NCI-H748 treated with DMSO at 0.1 percent for 48 hours (cell line): ENCODE measurements at regions not wholly inside any gene's neighbourhood (a gene's known extent, or its start where the extent isn't known, plus 50 kb on each side); places are given as distances from the start of the nearest gene placed in this dataset.

Experiments used
- DNase-seq: peaks from one replicate; lab custom pipeline; 2025; lab: John Stamatoyannopoulos, UW

- DNase-seq = no peak
Observed at GRCh38 chr4:138925495-138925894, 90.1 kb upstream of the NOCT start.

GRCh38 chr4:138919094-138919936, 96.3 kb upstream of the NOCT start:
- peak; percentile 85 for DNase-seq

DNA sequence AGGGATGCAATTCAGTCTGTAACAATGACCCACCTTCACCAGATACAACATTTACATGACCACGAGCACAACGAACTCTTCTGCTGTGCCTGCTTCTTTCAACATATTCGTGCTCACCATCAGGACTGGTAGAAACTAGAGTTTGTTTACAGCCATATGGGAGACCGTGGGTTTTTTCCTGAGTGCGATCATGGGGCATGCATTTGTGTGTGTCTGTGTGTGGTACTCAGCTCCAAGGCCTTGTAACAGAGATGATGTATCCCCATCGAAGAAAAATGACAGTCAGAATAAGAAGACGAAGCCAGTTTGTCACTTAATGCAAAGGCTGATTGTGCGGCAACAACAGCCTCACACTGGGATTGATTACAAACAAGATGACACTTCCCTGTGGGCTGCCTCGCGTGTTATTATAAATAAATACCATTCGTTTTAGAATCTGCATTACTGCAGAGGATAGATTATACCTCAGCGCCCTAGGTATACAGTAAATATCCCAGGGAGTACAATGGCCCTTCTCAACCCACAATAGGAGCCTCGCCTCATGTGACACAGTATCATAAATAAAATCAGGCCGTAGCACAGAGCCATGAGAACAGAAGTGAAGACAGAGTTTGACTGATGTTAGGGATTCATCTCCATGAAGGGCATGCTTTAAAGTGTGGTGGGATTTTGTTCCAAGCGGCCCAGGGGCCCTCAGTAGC, 97.3 kb upstream of the NOCT start:
- peak; percentile 61 for DNase-seq

GRCh38 chr4:138916763-138917162, 98.8 kb upstream of the NOCT start:
- DNase-seq = no peak

DNA sequence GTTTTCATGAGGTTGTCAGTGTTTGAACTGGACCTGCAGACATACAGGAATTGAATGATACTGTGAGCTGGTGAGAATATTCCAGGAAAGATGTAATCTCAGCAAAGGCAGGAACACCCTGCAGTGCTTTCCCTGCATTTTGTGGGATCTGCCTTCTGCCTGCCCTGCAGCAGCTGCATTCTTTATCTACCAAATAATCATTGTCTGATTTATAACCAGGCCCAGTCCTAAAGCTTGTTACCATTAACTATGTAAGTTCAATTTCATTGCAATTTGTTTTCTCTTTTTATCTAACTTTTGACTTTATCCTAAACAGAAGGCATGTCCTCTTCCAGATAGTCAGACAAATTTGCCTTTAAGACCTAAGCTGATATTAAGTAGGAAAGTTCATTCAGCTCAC, 99.8 kb upstream of the NOCT start:
- no peak for DNase-seq

DNA sequence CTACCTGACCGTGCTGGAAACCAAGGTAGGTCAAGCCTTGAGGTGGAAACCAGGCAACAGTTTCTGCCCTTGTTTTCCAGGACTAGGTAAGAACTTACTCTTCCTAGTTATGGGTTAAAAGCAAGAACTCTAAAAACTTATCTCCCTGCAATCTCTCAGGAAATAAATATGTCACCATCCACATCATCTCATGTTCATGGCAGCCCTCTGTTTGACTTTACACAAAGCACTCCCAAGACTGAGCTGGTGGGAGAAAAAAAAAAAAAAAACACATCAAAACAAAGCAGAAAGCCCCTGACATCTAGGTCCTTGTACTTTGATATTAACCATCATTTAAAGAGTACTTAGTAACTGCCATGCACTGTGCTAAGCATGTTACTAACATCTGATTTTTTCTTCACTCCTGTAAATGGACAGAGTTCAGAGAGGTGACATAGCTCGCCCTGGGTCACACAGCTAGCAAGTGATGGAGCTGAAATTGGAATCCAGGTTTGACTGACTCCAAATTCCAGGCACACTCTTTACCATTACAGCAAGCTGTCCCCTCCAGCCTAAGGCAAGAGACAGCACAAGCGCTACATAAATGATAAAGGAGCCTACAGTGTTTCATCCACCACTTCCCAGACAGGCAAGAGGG, 102.8 kb upstream of the NOCT start:
- DNase-seq = peak; percentile 57

DNA sequence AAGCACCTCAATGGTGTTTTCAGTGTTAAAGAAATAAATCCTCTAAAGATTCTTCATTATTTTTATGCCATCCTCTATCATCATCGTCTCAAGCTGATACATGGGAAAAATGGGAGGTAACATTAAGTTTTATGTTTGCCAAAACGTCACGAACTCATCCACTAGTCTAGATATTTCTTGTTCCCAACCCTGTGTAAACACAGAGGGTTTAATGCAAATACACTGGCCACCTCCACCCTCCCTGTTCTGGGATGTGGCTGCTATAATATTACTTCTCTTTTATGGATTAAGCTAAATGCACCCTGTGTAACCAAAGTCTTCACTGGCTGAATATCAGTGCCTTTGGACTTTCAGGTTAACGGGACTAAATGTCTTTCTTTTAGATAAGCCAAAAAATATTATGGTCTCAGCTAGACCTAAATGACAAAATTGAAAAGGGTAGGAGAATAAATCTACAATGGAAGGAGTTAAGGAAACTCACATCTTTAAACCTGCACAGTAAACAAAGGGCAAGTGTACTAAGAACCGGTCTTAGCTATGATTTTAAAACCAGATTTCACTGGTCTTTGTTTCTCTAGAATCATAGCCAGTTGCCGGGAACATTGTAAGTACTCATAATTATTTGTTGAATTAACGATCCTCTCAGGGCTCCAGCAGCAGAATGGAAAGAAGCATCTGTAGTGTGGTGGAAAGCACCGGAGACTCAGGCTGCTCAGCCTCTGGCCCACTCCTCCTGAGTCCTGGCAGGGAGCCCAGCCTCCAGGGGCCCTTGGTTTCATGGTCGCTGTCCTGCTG, 103.5 kb upstream of the NOCT start:
- DNase-seq = peak; percentile 84

DNA sequence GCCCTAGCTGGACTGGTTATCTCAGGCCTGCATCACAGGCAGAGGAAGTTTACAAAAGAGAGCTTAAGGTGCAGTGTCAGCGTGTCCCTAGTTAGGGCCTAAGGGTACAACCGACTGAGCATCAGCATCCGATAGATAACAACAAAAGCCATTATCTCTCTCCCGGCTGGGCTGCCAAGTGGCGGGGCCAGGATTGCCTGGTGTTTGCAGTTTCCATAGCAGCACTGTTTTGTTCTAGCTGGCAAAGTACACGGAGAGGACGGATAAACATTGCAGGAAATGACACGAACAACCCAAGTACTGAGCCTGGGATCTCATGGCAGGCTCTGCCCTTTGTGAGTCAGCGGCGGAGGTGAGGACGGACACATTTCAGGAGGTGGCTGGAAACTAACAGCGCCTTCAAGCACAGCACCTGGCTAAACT, 104.7 kb upstream of the NOCT start:
- peak; percentile 96 for DNase-seq

- DNase-seq = peak; percentile 96
Observed at GRCh38 chr4:138910195-138910913, 105.2 kb upstream of the NOCT start.

- peak; percentile 53 for DNase-seq
Observed at GRCh38 chr4:138909587-138909986, 106.0 kb upstream of the NOCT start.

DNA sequence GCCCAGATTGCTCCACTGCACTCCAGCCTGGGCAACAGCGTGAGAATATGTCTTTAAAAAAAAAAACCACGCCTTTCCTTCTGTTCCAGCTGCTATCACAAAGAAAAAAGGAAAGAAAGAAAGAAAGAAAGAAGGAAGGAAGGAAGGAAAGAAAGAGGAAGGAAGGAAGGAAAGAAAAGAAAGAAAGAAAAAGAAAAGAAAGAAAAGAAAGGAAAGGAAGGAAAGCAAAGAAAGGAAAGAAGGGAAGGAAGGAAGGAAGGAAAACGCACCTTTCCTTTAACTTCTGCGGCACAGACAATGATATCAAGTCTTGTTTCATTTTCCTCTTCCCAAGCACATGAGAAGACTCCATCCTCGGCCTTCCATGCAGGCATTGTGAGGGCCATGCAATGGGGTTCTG, 107.4 kb upstream of the NOCT start:
- no peak for DNase-seq

DNA sequence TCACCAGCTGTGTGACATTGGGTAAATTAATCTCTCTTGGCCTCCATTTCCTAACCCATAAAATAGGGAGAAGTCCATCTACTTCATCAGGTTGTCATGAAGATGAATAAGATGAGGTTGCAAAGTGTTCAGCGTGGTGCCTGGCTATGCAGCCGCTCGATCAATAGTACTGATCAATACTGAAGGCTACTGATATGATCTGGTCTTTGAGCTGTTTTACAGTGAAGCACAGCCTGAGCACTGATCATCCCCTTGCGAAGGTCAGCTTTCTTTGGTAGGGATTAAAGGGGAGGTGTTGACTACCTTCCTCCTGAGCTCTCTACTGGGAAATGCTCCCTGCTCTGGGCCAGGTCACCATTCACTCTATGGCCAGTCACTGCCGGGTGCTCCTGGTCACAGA, 108.4 kb upstream of the NOCT start:
- DNase-seq = no peak

- DNase-seq = no peak
Observed at GRCh38 chr4:138904793-138905192, 110.8 kb upstream of the NOCT start.

DNA sequence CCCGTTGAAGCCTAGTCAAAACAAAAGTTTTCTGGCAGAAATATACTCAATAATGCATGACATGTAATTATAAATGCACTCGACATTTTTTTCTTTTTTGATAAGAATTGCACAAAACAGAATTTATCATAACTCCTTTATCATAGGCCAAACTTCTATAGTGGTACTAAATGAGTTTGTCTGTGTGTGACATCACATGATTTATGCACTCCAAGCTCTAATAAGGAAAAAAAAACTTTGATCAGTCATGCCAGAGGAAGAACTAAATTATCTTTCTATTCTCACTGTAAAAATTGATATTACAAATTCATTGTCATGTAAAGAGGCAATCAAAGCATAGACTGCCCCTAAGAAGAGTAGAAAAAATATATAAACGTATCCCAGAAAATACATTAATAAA, 112.4 kb upstream of the NOCT start:
- DNase-seq = no peak

DNA sequence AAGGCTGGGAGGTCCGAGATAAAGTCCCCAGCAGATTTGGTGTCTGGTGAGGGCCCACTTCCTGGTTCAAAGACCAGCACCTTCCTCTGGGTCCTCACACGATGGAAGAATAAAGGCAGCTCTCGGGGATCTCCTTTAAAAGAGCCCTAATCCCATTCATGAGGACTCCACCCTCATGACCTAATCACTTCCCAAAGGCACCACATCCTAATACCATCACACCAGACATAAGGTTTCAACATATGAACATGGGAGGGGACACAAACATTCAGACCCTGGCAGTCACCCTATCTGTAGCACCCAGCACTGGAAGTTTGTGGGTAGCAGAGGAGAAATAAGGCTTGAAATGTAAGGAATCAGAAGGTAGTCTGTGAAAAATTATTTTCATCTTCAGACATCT, 112.9 kb upstream of the NOCT start:
- DNase-seq = no peak

GRCh38 chr4:138901177-138901576, 114.4 kb upstream of the NOCT start:
- no peak for DNase-seq

- DNase-seq = no peak
Observed at GRCh38 chr4:138899999-138900398, 115.6 kb upstream of the NOCT start.

DNA sequence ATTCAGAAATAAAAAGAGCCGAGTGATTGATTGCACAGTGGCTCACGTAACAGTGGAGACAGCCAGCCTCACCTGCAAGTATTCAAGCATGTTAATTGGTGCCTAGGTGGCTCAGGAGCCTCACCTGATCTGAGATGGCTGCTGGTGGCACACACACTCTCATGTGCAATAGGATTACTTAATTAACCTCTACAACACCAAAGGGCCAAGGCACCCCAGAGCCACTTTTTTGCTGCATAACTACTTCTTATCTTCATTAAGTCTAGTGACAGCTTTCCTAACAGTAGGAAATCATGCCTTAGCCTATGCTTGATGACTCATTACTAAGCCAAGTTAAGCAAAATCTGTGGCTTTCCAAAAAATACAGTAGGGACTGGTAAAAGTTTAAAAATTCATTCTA, 117.3 kb upstream of the NOCT start:
- peak; percentile 57 for DNase-seq

DNA sequence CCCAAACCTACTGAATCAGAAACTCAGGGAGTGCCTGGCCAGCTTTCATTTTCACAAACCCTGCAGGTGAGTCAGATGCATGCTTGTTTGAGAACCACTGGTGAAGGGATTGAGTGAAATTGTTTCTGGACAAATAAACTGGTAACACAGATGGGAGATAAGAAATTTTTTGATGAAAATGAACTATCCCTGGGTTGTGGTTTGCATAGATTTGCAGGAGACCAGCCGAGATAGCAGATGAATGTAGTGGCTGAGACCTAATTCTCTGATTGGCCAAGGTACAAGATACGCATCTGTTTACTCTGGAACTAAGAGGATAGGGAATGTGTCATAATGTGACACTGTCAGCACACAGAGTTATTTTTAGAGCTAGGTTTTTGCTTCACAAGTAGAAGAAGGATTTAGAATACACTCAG, 117.8 kb upstream of the NOCT start:
- DNase-seq = peak; percentile 57

DNA sequence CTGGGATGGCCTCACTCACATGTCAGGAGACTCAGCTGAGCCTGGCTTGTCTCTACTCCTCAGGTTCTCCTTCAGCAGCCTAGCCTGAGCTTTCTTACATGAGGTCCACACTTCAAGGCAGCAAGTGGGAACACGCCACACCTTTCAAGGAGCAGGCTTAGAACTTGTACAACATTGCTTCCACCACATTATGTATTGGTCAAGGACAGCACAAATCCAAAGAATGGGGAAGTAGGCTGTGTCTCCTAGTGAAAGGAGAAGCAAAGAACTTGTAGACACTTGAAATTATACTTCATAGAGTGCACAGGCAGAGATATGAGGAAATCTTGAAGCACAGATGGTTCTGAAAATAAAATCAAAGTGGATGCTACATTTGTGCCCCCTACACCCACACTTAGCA, 120.9 kb upstream of the NOCT start:
- no peak for DNase-seq

DNA sequence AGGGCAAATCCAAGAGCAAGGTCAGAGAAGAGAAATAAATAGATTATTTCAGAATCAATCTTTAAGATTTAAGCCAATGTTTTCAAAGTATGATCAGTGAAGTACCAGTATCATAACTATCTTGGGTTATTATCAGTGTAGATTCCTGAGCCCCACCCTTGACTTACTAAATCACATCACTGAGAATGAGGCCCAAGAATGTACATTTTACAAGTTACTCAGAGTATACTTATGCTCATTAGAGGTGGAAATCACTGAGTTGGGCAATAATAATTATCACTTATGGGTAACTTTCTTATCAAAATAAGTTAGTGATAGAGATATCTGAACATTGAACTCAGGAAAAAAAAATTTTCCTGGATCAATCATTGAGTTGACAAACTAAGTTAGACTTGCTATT, 121.6 kb upstream of the NOCT start:
- no peak for DNase-seq
